ENCODE measurements at regions not wholly inside any gene's neighbourhood (a gene's known extent, or its start where the extent isn't known, plus 50 kb on each side); places are given as distances from the start of the nearest gene placed in this dataset.

GRCh38 chr9:36503172-36504088 lies 69.3 kb upstream of the MELK start:
- TF ChIP-seq CTCF (IDR thresholded peaks at IDR 0.05) (no peak), EP300 (IDR thresholded peaks at IDR 0.05) (no peak)
